Sigmoid colon (tissue), 6 donors: ENCODE measurements at regions not wholly inside any gene's neighbourhood (a gene's known extent, or its start where the extent isn't known, plus 50 kb on each side); places are given as distances from the start of the nearest gene placed in this dataset.

Source experiments
- DNase-seq: peaks from one replicate; pipeline ENCODE4 v3.0.0-alpha.2; 2019
- H3K27ac ChIP-seq, 4 donors: fragments of 200-600 bp; sonication (generic); one replicate each; pipeline ENCODE4 v1.5.1; 2016 to 2019; ENCODE audit warnings: mild to moderate bottlenecking in 1 of 4
- H3K27me3 ChIP-seq, 3 donors: fragments of 200-600 bp; sonication (generic); one replicate each; pipeline ENCODE4 v1.5.1; 2019; ENCODE audit warnings: mild to moderate bottlenecking in 1 of 3
- H3K36me3 ChIP-seq, 4 donors: fragments of 200-600 bp; sonication (generic); one replicate each; pipeline ENCODE4 v1.5.1; 2016 to 2019
- H3K4me1 ChIP-seq, 4 donors: fragments of 200-600 bp; sonication (generic); one replicate each; pipeline ENCODE4 v1.5.1; 2017 to 2019
- H3K4me3 ChIP-seq, 4 donors: fragments of 200-600 bp; sonication (generic); one replicate each; pipeline ENCODE4 v1.5.1; 2017 to 2019; ENCODE audit warnings: mild to moderate bottlenecking in 2 of 4, moderate library complexity in 1 of 4
- H3K9me3 ChIP-seq, 4 donors: fragments of 200-600 bp in 3 of 4; sonication (generic) in 3 of 4; one replicate each; pipeline versions ENCODE4 v1.5.1 to v1.6.1; 2013 to 2019
- EP300 ChIP-seq, 4 donors: sonication (generic); formaldehyde crosslinking; IDR thresholded peaks; one replicate each; pipeline ENCODE4 v1.6.1; 2017; ENCODE audit warnings: antibody characterized with exemption in 4 of 4
- POLR2A ChIP-seq, 2 donors: fragments of 450-650 bp; IDR thresholded peaks; one replicate each; pipeline ENCODE4 v1.6.1; 2016; ENCODE audit warnings: antibody characterized with exemption in 2 of 2, mild to moderate bottlenecking in 2 of 2, moderate library complexity in 2 of 2
- POLR2AphosphoS5 ChIP-seq, 4 donors: sonication (generic); formaldehyde crosslinking; IDR thresholded peaks; one replicate each; pipeline ENCODE4 v1.6.1; 2017; ENCODE audit warnings: antibody characterized with exemption in 4 of 4
- WGBS, 2 donors: extraction: QIAGEN DNeasy Blood & Tissue Kit; methylation state at CpG; one replicate each; pipeline ENCODE4 v1.1.7; 2013; 5-methylcytosine and 5-hydroxymethylcytosine counted together
- intact Hi-C: fragments of 100-400 bp; cut with DNase I; formaldehyde crosslinking; loops from one replicate; pipeline ENCODE4 v1.15.1; 2023
- TF ChIP-seq, protein P1 (sequence below), 4 experiments: fragments of 450-650 bp in 3 of 4; fragments of 200-600 bp in 1 of 4; IDR thresholded peaks; one replicate each; pipeline ENCODE4 v1.5.1; 2016 to 2019; ENCODE audit warnings: antibody characterized with exemption in 4 of 4, mild to moderate bottlenecking in 3 of 4, moderate library complexity in 2 of 4
- donor health status: healthy with polysubstance abuse.
- donor health status: healthy.

GRCh38 chr14:45664668-45665356, 411.8 kb upstream of the MIS18BP1 start:
- no peak for DNase-seq
- TF ChIP-seq EP300 (IDR thresholded peaks at IDR 0.05) = no peak
- TF ChIP-seq, protein P1, sequence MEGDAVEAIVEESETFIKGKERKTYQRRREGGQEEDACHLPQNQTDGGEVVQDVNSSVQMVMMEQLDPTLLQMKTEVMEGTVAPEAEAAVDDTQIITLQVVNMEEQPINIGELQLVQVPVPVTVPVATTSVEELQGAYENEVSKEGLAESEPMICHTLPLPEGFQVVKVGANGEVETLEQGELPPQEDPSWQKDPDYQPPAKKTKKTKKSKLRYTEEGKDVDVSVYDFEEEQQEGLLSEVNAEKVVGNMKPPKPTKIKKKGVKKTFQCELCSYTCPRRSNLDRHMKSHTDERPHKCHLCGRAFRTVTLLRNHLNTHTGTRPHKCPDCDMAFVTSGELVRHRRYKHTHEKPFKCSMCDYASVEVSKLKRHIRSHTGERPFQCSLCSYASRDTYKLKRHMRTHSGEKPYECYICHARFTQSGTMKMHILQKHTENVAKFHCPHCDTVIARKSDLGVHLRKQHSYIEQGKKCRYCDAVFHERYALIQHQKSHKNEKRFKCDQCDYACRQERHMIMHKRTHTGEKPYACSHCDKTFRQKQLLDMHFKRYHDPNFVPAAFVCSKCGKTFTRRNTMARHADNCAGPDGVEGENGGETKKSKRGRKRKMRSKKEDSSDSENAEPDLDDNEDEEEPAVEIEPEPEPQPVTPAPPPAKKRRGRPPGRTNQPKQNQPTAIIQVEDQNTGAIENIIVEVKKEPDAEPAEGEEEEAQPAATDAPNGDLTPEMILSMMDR (IDR thresholded peaks at IDR 0.05) = no peak
- no peak for TF ChIP-seq POLR2A (IDR thresholded peaks at IDR 0.05)
- TF ChIP-seq POLR2AphosphoS5 (IDR thresholded peaks at IDR 0.05) = no peak
- H3K27me3 ChIP-seq = no peaks in the 10 kb centered on the region
- WGBS, 2 donors = 89 to 94% methylated on average over 7 of the region's 7 CpGs
- no peaks in the 10 kb centered on the region for H3K36me3 ChIP-seq
- intact Hi-C loops = no loop called here
- H3K4me1 ChIP-seq = no peaks in the 10 kb centered on the region
- H3K4me3 ChIP-seq = no peak overlapping the region
- no peak overlapping the region for H3K27ac ChIP-seq
- H3K9me3 ChIP-seq = peaks cover 0 to 2% (median 0%) of the 10 kb centered on the region in 4 donors

DNA sequence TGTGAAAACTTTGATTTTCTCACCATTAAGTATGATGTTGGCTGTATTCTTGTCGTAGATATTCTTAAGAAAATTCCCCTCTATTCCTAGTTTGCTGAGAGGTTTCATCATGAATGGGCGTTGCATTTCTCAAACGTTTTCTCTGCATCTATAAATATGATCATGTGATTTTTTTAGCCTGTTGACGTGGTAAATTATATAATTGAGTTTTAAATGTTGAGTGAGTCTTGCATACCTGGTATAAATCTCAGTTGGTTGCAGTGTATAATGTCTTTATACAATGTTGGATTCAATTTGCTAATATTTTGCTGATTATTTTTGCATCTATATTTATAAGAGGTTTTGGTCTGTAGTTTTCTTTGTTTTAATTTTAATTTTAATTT, 405.9 kb upstream of the MIS18BP1 start:
- no peak for DNase-seq
- WGBS, 2 donors = 11 to 42% methylated on average over 4 of the region's 4 CpGs
- intact Hi-C loops = no loop called here

GRCh38 chr14:45658226-45658916, 405.4 kb upstream of the MIS18BP1 start:
- Histone ChIP-seq H3K27me3 (no peaks in the 10 kb centered on the region), H3K36me3 (no peaks in the 10 kb centered on the region), H3K4me1 (no peaks in the 10 kb centered on the region), H3K9me3 (no peaks in the 10 kb centered on the region), H3K27ac (no peak overlapping the region), H3K4me3 (no peak overlapping the region)
- intact Hi-C loops = no loop called here
- DNase-seq = no peak
- TF ChIP-seq, protein P1 (IDR thresholded peaks at IDR 0.05) = no peak
- TF ChIP-seq EP300 (IDR thresholded peaks at IDR 0.05) (no peak), POLR2A (IDR thresholded peaks at IDR 0.05) (no peak), POLR2AphosphoS5 (IDR thresholded peaks at IDR 0.05) (no peak)
- WGBS, 2 donors = 14 to 60% methylated on average over 3 of the region's 3 CpGs

More for the DNA sequence above, 405.9 kb upstream of the MIS18BP1 start:
- no peak overlapping the region for H3K27ac ChIP-seq
- no peaks in the 10 kb centered on the region for H3K36me3 ChIP-seq
- no peaks in the 10 kb centered on the region for H3K9me3 ChIP-seq
- no peaks in the 10 kb centered on the region for H3K27me3 ChIP-seq
- H3K4me1 ChIP-seq = no peaks in the 10 kb centered on the region
- TF ChIP-seq EP300 (IDR thresholded peaks at IDR 0.05) (no peak), POLR2AphosphoS5 (IDR thresholded peaks at IDR 0.05) (no peak), POLR2A (IDR thresholded peaks at IDR 0.05) (no peak)
- TF ChIP-seq, protein P1 (IDR thresholded peaks at IDR 0.05) = no peak
- H3K4me3 ChIP-seq = no peak overlapping the region

- Histone ChIP-seq H3K4me3 (no peak overlapping the region), H3K27me3 (no peaks in the 10 kb centered on the region), H3K27ac (no peak overlapping the region), H3K4me1 (peaks cover 0 to 5% (median 2%) of the 10 kb centered on the region in 4 donors), H3K36me3 (no peaks in the 10 kb centered on the region), H3K9me3 (no peaks in the 10 kb centered on the region)
- no peak for DNase-seq
- 47 to 66% methylated on average over 2 of the region's 2 CpGs for WGBS, 2 donors
- intact Hi-C loops = no loop called here
- no peak for TF ChIP-seq EP300 (IDR thresholded peaks at IDR 0.05)
- TF ChIP-seq POLR2A (IDR thresholded peaks at IDR 0.05) = no peak
- TF ChIP-seq, protein P1 (IDR thresholded peaks at IDR 0.05) = no peak
- TF ChIP-seq POLR2AphosphoS5 (IDR thresholded peaks at IDR 0.05) = no peak
Measured at GRCh38 chr14:45651890-45652289, 398.9 kb upstream of the MIS18BP1 start.
